ENCODE measurements at regions not wholly inside any gene's neighbourhood (a gene's known extent, or its start where the extent isn't known, plus 50 kb on each side); places are given as distances from the start of the nearest gene placed in this dataset.
"Not testable (repeated sequence)": the region's sequence is repeated elsewhere in the genome, so short reads cannot be mapped to it uniquely, and the experiment has no call there.

DNA sequence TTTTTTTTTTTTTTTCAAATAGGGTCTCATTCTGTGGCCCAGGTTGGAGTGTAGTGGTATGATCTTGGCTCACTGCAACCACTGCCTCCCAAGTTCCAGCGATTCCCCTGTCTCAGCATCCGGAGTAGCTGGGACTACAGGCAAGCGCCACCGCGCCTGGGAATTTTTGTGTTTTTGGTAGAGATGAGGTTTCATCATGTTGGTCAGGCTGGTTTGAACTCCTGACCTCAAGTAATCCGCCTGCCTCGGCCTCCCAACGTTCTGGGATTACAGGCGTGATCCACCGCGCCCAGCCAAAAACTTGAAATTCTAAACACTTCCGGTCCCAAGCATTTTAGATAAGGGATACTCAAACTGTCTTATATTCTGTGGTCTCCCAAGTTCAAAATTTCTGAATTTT lies 718.9 kb upstream of the MEF2C start:
- no peak for DNase-seq

- no peak for DNase-seq
Observed at GRCh38 chr5:89597878-89598277, 714.9 kb upstream of the MEF2C start.

DNA sequence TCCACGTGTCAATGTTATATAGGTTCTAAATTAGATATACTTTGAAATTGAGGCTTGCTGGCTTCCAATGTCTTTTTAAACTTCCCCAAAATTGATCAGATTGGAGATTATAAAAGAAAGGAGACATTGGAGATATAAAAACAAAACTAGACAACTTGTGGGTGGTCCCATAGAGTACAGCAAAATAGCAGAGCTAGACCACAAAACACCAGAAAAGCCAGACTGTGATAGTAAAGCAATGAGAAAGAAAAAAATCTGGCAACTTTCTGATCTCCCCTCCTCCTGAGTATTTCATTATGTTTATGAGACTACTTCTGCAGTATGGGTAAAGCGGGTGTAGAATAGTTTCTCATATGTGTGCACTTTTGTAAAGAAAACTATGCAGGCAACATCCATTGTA lies 713.8 kb upstream of the MEF2C start:
- no peak for DNase-seq

- DNase-seq, result no peak
Observed at GRCh38 chr5:89595056-89595455, 712.1 kb upstream of the MEF2C start.

DNA sequence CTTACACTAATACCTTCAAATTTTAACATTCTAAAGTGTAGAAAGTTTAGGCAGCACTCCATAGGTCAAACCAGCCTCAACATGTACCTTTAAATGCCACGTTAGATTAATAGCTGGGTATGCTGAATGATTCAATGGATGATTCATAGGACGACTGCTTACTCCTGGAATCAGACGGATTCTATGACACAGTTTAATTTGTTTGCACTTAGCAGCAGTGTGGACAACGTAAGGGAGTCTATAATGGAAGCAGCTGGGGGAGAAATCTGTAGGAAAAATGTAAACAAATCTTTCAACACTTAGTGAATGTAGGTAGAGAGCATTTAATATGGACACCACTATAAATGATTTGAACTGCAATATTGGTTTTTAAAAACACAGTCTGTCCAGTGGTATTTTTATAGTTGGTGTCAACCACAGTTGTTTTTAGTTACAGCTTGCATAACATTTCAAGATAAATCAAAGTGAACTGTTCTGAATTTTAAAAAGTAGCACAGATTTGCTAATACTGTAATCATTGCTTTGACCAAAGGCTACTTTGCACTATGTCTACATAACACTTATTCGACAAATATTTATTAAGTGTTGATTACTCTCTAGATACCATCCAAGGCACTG lies 701.5 kb upstream of the MEF2C start:
- DNase-seq, result no peak

GRCh38 chr5:89583534-89583933 lies 700.5 kb upstream of the MEF2C start:
- DNase-seq, result no peak

GRCh38 chr5:89582768-89583339 lies 699.9 kb upstream of the MEF2C start:
- DNase-seq, result no peak

GRCh38 chr5:89580976-89581375 lies 698.0 kb upstream of the MEF2C start:
- no peak for DNase-seq

- DNase-seq, result no peak
Observed at GRCh38 chr5:89575319-89575718, 692.3 kb upstream of the MEF2C start.

DNA sequence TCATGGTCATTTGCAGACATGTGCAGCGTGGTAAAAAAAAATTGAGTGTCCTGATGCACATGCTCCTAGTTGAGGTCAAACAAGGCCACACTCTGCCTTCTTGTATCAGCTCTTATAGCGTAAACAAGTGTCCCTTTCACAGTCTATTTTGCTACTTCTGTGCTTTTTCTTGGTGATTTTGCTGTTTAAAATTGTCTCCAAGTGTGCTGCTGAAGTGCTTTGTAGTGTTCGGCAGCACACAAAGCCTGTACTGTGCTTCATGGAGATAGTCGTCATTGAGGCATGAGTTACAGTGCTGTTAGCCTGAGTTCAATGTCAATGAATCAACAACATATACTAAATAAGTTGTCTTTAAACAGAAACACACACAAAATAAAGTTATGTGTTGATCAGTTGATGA lies 690.4 kb upstream of the MEF2C start:
- no peak for DNase-seq

DNA sequence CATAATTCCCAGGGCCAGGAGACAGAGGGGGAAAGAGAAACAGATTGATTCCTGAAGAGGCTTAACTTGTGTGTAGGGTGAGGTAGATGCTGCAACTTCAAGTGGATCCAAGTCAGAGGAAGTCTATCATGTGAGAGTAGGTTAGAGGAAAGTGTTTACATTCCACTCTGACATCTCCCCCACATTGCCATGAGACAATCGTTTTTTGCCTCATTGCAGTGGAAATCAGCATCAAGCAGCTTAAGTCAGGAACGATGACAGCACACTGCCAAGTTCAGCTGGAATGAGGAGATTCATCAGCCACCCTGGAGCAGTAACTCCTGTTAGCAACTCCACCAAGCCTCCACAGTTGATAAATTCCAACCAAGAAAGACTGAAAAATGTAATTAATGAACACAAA lies 689.7 kb upstream of the MEF2C start:
- DNase-seq, result no peak

GRCh38 chr5:89570557-89570956 lies 687.6 kb upstream of the MEF2C start:
- no peak for DNase-seq

DNA sequence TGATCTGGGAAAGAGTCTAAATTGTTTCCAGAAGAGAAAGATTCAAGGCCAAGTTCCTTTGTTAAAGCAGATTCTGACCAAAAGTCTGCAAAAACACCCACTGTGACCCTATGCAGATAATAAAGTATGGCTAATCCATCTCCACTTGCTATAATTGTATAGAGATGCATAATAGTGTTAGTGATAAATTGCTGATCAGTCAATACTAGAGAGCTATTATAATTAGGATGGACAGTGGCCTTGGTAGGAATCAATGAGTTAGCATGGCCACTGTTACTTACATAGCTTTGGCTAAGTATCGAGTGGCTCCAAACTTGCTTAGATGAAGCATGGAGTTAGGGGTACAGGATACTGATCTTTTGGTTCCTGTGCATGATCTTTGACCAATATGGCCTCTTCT lies 683.4 kb upstream of the MEF2C start:
- DNase-seq, result no peak

DNA sequence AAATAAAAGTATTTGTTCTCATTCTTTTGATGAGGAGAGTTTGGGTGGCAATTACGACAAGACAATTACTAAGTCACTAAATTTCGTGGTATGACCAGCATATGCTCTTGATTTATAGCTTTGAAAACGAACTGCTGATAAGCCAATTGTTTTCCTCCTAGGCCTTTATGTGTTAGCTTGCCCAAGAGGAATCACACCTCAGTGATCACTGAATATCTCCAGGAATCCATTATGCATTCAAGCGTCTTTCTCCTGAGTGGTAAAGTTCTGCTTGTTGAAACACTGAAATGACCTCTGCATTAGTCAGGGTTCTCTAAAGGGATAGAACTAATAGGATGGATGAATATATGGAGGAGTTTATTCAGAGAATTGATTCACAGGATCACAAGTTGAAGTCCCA lies 677.7 kb upstream of the MEF2C start:
- no peak for DNase-seq

DNA sequence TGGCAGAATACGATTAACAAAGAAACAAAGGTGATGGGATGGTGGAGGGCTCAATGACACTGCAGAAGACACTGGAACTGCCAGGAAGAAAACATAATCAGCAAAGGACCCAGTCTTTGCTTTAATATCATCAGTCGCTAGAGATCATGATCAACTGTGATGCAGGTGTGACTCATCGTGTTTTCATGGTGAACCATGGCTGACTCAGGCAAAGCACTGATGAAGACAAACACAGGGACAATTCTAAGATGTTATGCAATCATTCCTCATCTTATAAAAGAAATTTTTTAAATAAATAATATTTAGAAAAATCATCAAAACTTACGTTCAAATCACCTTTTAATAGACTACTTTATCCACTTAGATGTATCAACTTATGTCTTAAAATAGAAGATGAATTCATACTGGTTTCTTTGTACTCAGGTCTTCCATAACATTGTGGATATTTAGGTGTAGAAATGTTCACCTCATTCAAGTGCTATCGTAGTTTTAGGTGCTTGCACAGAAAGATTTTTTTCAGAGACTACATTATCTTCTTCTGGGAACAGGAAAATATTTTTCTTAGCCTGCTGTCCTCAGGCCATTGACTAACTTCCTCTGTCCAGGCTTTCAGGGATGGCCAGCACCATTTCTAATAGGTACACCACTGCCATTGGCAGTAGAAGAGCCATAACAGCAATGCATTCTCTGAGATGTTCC lies 673.4 kb upstream of the MEF2C start:
- DNase-seq, result no peak

GRCh38 chr5:89546657-89547056 lies 663.7 kb upstream of the MEF2C start:
- DNase-seq, result no peak

DNA sequence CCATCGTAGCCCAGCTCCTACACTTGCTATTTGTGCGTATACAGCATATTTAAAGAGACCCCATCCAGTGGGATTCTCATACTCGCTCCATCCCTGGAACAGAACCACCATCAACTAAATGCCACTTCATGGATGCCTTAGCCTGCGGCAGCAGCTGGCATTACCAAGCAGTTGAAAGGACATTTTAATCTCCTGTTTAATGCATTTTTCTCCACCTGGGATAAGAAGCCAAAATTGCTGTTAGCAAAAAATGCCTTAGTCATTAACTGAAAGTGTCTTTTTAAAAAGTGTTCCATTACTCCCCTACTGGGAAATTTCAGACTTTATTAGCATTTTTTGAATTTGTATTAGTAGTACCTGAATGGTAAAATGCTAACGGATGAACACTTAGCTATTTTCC lies 662.6 kb upstream of the MEF2C start:
- DNase-seq, result no peak

DNA sequence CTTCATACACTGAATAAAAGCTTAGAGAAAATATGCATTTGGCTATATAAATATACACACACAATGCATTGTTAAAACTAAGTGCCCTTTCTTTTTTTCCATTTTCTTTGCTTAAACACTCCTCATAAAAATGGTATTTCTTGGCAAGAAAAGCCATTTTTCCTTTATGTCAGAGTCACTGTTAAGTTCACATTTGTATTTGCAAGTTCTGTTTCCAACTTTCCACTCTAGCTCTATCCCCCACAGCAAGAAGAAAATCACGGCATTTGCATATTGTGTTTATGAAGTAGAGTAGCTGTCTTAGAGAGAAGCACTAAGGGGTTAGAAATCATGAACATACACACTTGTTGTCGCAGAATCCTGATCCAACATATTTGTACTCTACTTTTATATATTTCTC lies 662.1 kb upstream of the MEF2C start:
- DNase-seq, result no peak

GRCh38 chr5:89542736-89543135 lies 659.8 kb upstream of the MEF2C start:
- no peak for DNase-seq

DNA sequence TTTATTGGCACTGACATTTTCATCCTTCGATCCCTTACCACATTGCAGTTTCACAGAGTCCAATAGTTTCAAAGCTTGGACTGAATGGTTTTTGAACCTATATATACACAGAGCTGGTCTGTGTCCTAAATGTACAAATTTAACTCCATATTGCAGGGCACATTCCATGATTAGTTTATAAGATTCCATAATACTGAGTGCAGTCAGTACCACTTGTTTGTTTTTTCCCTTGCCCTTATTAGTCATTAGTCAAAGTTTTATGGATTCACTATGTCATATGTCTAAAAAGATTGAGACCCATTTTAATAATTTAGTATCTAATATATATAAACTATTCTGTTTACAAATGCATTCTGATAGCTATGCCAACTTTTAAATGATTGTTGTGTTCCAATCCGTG lies 654.8 kb upstream of the MEF2C start:
- no peak for DNase-seq

GRCh38 chr5:89536020-89536419 lies 653.0 kb upstream of the MEF2C start:
- DNase-seq, result no peak

- no peak for DNase-seq
Observed at GRCh38 chr5:89535411-89535810, 652.4 kb upstream of the MEF2C start.

GRCh38 chr5:89534331-89534730 lies 651.3 kb upstream of the MEF2C start:
- DNase-seq, result no peak

DNA sequence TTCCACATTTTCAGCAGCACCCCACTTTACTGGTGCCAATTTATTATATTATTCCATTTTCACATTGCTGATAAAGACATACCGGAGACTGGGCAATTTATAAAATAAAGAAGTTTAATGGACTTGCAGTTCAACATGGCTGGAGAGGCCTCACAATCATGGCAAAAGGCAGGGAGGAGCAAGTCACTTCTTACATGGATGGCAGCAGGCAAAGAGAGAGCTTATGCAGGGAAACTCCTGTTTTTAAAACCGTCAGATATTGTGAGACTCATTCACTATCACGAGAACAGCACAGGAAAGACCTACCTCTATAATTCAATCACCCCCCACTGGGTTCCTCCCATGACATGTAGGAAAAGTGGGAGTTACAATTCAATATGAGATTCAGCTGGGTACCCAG lies 641.8 kb upstream of the MEF2C start:
- no peak for DNase-seq

DNA sequence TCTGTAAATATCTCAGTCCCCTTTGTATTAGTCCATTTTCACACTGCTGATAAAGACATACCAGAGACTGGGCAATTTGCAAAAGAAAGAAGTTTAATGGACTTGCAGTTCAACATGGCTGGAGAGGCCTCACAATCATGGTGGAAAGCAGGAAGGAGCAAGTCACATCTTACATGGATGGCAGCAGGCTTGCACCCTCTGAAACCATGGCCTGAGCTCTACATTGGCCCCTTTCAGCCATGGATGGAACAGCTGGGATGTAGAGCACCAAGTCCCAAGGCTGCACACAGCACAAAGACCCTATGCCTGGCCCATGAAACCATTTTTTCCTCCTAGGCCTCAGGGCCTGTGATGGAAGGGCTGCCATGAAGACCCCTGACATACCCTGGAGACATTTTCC lies 640.9 kb upstream of the MEF2C start:
- not testable (repeated sequence) for DNase-seq
